ENCODE measurements at regions not wholly inside any gene's neighbourhood (a gene's known extent, or its start where the extent isn't known, plus 50 kb on each side); places are given as distances from the start of the nearest gene placed in this dataset.
"Not testable (repeated sequence)": the region's sequence is repeated elsewhere in the genome, so short reads cannot be mapped to it uniquely, and the experiment has no call there.

DNA sequence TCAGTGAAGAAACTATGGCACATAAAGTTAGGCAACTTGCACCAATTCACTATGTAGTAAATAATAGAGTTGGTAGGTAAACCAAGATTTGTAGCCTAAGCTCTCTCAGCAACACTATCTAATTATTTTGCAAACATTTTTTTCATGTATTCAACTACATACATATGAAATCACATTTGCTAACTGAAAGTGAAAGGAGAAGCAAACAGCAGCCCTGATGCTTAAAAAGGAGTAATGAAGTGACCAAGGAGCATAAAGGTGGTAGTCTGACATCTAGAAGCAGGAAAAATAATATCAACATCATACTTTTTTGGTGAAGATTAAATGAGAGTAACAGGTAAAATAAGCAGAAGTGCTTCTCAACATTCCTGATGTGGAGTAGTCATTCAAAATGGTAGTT, 603.7 kb downstream of the GRXCR1 start:
- Histone ChIP-seq H3K4me1 (ENCODE audit: control insufficient read depth in 1 of 2, insufficient read depth in 2 of 2, low read length in 2 of 2) (no peaks in the 10 kb centered on the region), H3K27ac (ENCODE audit: low read depth, low read length) (no peak overlapping the region), H3K4me3 (ENCODE audit: low read depth, low read length) (no peak overlapping the region), H3K79me1 (ENCODE audit: low read length) (no peaks in the 10 kb centered on the region), H3K9me3 (ENCODE audit: insufficient read depth, low read depth, low read length) (no peaks in the 10 kb centered on the region), H4K91ac (ENCODE audit: low read depth, low read length) (no peak overlapping the region), H2AK5ac (ENCODE audit: low read length) (no peak overlapping the region), H3K27me3 (ENCODE audit: insufficient read depth, low read length) (no peaks in the 10 kb centered on the region), H3K36me3 (ENCODE audit: control insufficient read depth in 1 of 2, insufficient read depth in 2 of 2, low read length in 2 of 2) (no peaks in the 10 kb centered on the region), H4K8ac (ENCODE audit: low read depth, low read length) (no peak overlapping the region), H2BK5ac (ENCODE audit: low read depth, low read length, poor library complexity) (no peak overlapping the region), H2BK120ac (ENCODE audit: insufficient read depth, low read length, poor library complexity) (no peak overlapping the region), H3K4me2 (ENCODE audit: low read length) (no peak overlapping the region), H3K9ac (ENCODE audit: low read length) (no peak overlapping the region), H3K18ac (ENCODE audit: low read length) (no peak overlapping the region), H2BK12ac (ENCODE audit: low read length) (no peak overlapping the region), H2AFZ (ENCODE audit: insufficient read depth, low read length, poor library complexity) (no peak overlapping the region), H3K4ac (ENCODE audit: low read depth, low read length) (no peak overlapping the region), H3K79me2 (ENCODE audit: control insufficient read depth, insufficient read depth, low read length, poor library complexity) (no peaks in the 10 kb centered on the region), H3K23ac (ENCODE audit: low read length) (no peak overlapping the region), H4K12ac (ENCODE audit: low read depth, low read length) (no peak overlapping the region), H3K14ac (ENCODE audit: low read length) (no peak overlapping the region)
- no peak for DNase-seq

DNA sequence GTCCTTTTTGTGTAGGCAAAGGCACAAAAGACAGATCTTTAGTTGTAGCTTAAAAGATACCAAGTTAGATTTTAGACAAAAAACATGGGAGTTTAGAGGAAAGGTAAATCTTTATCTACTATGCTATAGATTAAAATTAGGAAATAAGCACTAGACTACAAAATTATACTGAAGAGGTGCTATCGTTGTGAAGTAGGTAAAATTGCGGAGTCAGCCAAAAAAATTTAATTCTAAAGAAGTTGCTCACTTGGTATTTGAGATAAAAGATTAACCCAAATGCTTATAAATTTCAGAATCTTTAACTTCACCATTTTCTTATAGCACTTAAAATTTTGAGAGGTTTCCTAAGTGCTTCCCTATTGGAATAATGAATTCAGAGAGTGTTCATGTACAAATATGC, 604.1 kb downstream of the GRXCR1 start:
- H2BK12ac ChIP-seq (ENCODE audit: low read length) = no peak overlapping the region
- no peak overlapping the region for H3K14ac ChIP-seq (ENCODE audit: low read length)
- no peak overlapping the region for H3K18ac ChIP-seq (ENCODE audit: low read length)
- H2AFZ ChIP-seq (ENCODE audit: insufficient read depth, low read length, poor library complexity) = no peak overlapping the region
- H3K23ac ChIP-seq (ENCODE audit: low read length) = no peak overlapping the region
- no peak overlapping the region for H4K8ac ChIP-seq (ENCODE audit: low read depth, low read length)
- no CpG with 5 or more reads among the region's 2 CpGs for WGBS (ENCODE audit: extremely low coverage, insufficient coverage, insufficient read length)
- H4K12ac ChIP-seq (ENCODE audit: low read depth, low read length) = no peak overlapping the region
- DNase-seq = no peak
- no peak overlapping the region for H2BK120ac ChIP-seq (ENCODE audit: insufficient read depth, low read length, poor library complexity)
- H3K9ac ChIP-seq (ENCODE audit: low read length) = no peak overlapping the region
- no peak overlapping the region for H2AK5ac ChIP-seq (ENCODE audit: low read length)
- H3K27me3 ChIP-seq (ENCODE audit: insufficient read depth, low read length) = no peaks in the 10 kb centered on the region
- no peak overlapping the region for H2BK5ac ChIP-seq (ENCODE audit: low read depth, low read length, poor library complexity)
- H3K79me2 ChIP-seq (ENCODE audit: control insufficient read depth, insufficient read depth, low read length, poor library complexity) = no peaks in the 10 kb centered on the region
- H3K4me1 ChIP-seq (ENCODE audit: control insufficient read depth in 1 of 2, insufficient read depth in 2 of 2, low read length in 2 of 2) = no peaks in the 10 kb centered on the region
- H3K36me3 ChIP-seq (ENCODE audit: control insufficient read depth in 1 of 2, insufficient read depth in 2 of 2, low read length in 2 of 2) = no peaks in the 10 kb centered on the region
- no peak overlapping the region for H4K91ac ChIP-seq (ENCODE audit: low read depth, low read length)
- H3K9me3 ChIP-seq (ENCODE audit: insufficient read depth, low read depth, low read length) = no peaks in the 10 kb centered on the region
- H3K4ac ChIP-seq (ENCODE audit: low read depth, low read length) = no peak overlapping the region
- no peaks in the 10 kb centered on the region for H3K79me1 ChIP-seq (ENCODE audit: low read length)
- H3K4me2 ChIP-seq (ENCODE audit: low read length) = no peak overlapping the region
- no peak overlapping the region for H3K27ac ChIP-seq (ENCODE audit: low read depth, low read length)
- H3K4me3 ChIP-seq (ENCODE audit: low read depth, low read length) = no peak overlapping the region

DNA sequence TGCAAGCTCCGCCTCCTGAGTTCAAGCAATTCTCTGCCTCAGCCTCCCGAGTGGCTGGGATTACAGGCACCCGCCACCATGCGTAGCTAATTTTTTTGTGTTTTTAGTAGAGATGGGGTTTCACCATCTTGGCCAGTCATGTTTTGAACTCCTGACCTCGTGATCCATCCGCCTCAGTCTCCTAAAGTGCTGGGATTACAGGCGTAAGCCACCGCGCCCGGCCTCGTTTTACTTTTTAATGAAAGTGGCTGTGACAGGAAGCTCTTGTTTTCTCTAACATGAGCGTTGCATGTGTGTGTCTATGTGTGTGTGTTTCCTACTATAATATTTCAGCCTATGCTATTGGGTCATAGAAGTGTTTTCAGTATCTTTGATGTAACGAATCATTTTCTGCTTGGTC, 613.3 kb downstream of the GRXCR1 start:
- not testable (repeated sequence) for H2AFZ ChIP-seq (ENCODE audit: insufficient read depth, low read length, poor library complexity); H3K27ac ChIP-seq (ENCODE audit: low read depth, low read length); H3K4me3 ChIP-seq (ENCODE audit: low read depth, low read length); H4K12ac ChIP-seq (ENCODE audit: low read depth, low read length); H3K14ac ChIP-seq (ENCODE audit: low read length); H3K4ac ChIP-seq (ENCODE audit: low read depth, low read length); DNase-seq; H3K18ac ChIP-seq (ENCODE audit: low read length); H3K9me3 ChIP-seq (ENCODE audit: insufficient read depth, low read depth, low read length); H2AK5ac ChIP-seq (ENCODE audit: low read length); H4K91ac ChIP-seq (ENCODE audit: low read depth, low read length); H3K4me1 ChIP-seq (ENCODE audit: control insufficient read depth in 1 of 2, insufficient read depth in 2 of 2, low read length in 2 of 2); H3K27me3 ChIP-seq (ENCODE audit: insufficient read depth, low read length); H2BK5ac ChIP-seq (ENCODE audit: low read depth, low read length, poor library complexity); H4K8ac ChIP-seq (ENCODE audit: low read depth, low read length); H3K4me2 ChIP-seq (ENCODE audit: low read length); H3K79me1 ChIP-seq (ENCODE audit: low read length); H2BK120ac ChIP-seq (ENCODE audit: insufficient read depth, low read length, poor library complexity); H3K36me3 ChIP-seq (ENCODE audit: control insufficient read depth in 1 of 2, insufficient read depth in 2 of 2, low read length in 2 of 2); H3K79me2 ChIP-seq (ENCODE audit: control insufficient read depth, insufficient read depth, low read length, poor library complexity); H2BK12ac ChIP-seq (ENCODE audit: low read length); H3K9ac ChIP-seq (ENCODE audit: low read length); H3K23ac ChIP-seq (ENCODE audit: low read length)
- WGBS (ENCODE audit: extremely low coverage, insufficient coverage, insufficient read length) = no CpG with 5 or more reads among the region's 13 CpGs

DNA sequence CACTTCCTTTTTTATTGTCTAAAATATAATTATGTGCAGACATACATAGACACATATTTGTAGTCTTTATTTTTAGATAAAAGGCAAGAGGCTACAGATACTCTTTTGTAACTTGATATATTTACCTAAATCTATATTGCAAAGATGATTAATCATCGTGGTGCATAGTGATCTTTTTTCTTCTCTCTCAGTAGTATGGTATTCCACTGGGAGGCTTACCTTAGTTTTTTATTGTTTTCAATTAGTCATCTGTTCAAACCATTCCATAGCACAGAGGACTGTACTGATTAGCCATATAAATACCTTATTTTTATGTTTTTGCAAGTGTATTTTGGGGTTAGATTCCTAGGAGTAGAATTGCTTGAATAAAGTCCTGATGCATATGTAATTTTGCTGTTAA, 619.7 kb downstream of the GRXCR1 start:
- Histone ChIP-seq H2AK5ac (ENCODE audit: low read length) (no peak overlapping the region), H3K23ac (ENCODE audit: low read length) (no peak overlapping the region), H3K79me1 (ENCODE audit: low read length) (no peaks in the 10 kb centered on the region), H3K4me3 (ENCODE audit: low read depth, low read length) (no peak overlapping the region), H3K4ac (ENCODE audit: low read depth, low read length) (no peak overlapping the region), H2BK120ac (ENCODE audit: insufficient read depth, low read length, poor library complexity) (no peak overlapping the region), H4K12ac (ENCODE audit: low read depth, low read length) (no peak overlapping the region), H3K4me2 (ENCODE audit: low read length) (no peak overlapping the region), H3K79me2 (ENCODE audit: control insufficient read depth, insufficient read depth, low read length, poor library complexity) (no peaks in the 10 kb centered on the region), H2BK5ac (ENCODE audit: low read depth, low read length, poor library complexity) (no peak overlapping the region), H3K36me3 (ENCODE audit: control insufficient read depth in 1 of 2, insufficient read depth in 2 of 2, low read length in 2 of 2) (no peaks in the 10 kb centered on the region), H3K4me1 (ENCODE audit: control insufficient read depth in 1 of 2, insufficient read depth in 2 of 2, low read length in 2 of 2) (no peaks in the 10 kb centered on the region), H3K18ac (ENCODE audit: low read length) (no peak overlapping the region), H4K8ac (ENCODE audit: low read depth, low read length) (no peak overlapping the region), H3K14ac (ENCODE audit: low read length) (no peak overlapping the region), H3K27ac (ENCODE audit: low read depth, low read length) (no peak overlapping the region), H3K27me3 (ENCODE audit: insufficient read depth, low read length) (no peaks in the 10 kb centered on the region), H3K9ac (ENCODE audit: low read length) (no peak overlapping the region), H2BK12ac (ENCODE audit: low read length) (no peak overlapping the region), H4K91ac (ENCODE audit: low read depth, low read length) (no peak overlapping the region), H2AFZ (ENCODE audit: insufficient read depth, low read length, poor library complexity) (no peak overlapping the region), H3K9me3 (ENCODE audit: insufficient read depth, low read depth, low read length) (peaks cover 3% of the 10 kb centered on the region)
- DNase-seq = no peak
- no CpG with 5 or more reads among the region's 1 CpG for WGBS (ENCODE audit: extremely low coverage, insufficient coverage, insufficient read length)

DNA sequence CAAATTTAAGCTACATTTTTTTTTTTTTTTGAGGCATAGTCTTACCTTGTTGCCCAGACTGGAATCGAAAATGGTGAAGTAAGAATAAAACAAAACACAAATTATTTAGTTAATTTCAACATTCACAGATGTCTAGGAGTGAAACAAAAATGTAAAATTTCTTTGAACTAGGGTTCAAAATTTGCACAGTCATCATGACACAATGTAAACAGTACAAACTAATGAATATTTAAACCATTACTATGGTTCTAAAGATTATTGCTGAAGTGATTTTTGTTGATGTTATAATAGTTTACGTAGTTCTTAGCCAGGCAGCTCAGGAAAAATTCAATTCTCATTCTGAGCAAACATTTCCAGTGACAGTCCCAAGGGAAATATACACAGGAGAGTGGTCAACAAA, 633.1 kb downstream of the GRXCR1 start:
- Histone ChIP-seq H2BK12ac (ENCODE audit: low read length) (no peak overlapping the region), H4K8ac (ENCODE audit: low read depth, low read length) (no peak overlapping the region), H3K4me2 (ENCODE audit: low read length) (no peak overlapping the region), H2BK120ac (ENCODE audit: insufficient read depth, low read length, poor library complexity) (no peak overlapping the region), H3K14ac (ENCODE audit: low read length) (no peak overlapping the region), H2AK5ac (ENCODE audit: low read length) (no peak overlapping the region), H3K9ac (ENCODE audit: low read length) (no peak overlapping the region), H2BK5ac (ENCODE audit: low read depth, low read length, poor library complexity) (no peak overlapping the region), H3K4me3 (ENCODE audit: low read depth, low read length) (no peak overlapping the region), H3K9me3 (ENCODE audit: insufficient read depth, low read depth, low read length) (no peaks in the 10 kb centered on the region), H4K91ac (ENCODE audit: low read depth, low read length) (no peak overlapping the region), H3K27me3 (ENCODE audit: insufficient read depth, low read length) (no peaks in the 10 kb centered on the region), H3K79me1 (ENCODE audit: low read length) (no peaks in the 10 kb centered on the region), H3K18ac (ENCODE audit: low read length) (no peak overlapping the region), H3K4me1 (ENCODE audit: control insufficient read depth in 1 of 2, insufficient read depth in 2 of 2, low read length in 2 of 2) (no peaks in the 10 kb centered on the region), H4K12ac (ENCODE audit: low read depth, low read length) (no peak overlapping the region), H3K4ac (ENCODE audit: low read depth, low read length) (no peak overlapping the region), H3K79me2 (ENCODE audit: control insufficient read depth, insufficient read depth, low read length, poor library complexity) (no peaks in the 10 kb centered on the region), H3K23ac (ENCODE audit: low read length) (no peak overlapping the region), H3K27ac (ENCODE audit: low read depth, low read length) (no peak overlapping the region), H2AFZ (ENCODE audit: insufficient read depth, low read length, poor library complexity) (no peak overlapping the region), H3K36me3 (ENCODE audit: control insufficient read depth in 1 of 2, insufficient read depth in 2 of 2, low read length in 2 of 2) (no peaks in the 10 kb centered on the region)
- no peak for DNase-seq
- no CpG with 5 or more reads among the region's 2 CpGs for WGBS (ENCODE audit: extremely low coverage, insufficient coverage, insufficient read length)

Data from trophoblast cell (in vitro differentiated cells and primary cell).